CD4-positive, alpha-beta T cell treated with Interleukin-4 for 4 hours (primary cell): ENCODE measurements at regions not wholly inside any gene's neighbourhood (a gene's known extent, or its start where the extent isn't known, plus 50 kb on each side); places are given as distances from the start of the nearest gene placed in this dataset.

Experiments used
- DNase-seq: peaks from one replicate; pipeline ENCODE4 v3.0.0-alpha.2; 2020

DNA sequence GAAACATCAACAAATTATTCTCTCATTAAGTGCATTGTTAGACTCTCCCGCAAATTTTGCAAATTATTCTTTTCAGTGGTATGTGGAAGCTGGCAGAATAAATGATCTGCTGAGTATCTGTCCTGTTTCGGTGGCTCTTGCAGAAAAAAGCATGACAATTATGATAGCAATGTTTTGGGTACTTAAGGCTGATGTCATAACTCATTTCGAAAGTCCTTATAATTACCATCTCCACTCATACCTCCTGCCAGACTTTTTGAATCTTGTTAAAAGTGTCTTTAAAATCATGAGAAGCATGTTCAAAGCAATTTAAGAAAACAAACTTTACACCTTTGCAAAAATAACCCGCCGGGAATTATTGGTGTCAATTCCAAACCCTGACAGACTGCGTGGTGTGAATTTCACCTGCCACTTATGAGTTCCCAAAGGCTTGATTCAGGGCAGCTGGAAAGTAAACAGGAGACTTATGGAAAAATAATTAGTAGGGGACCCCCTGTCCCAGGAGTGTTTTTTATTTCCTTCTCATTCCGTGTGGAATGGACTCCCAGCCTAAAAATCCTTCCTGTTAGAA lies 87.6 kb upstream of the E2F3 start:
- no peak for DNase-seq

DNA sequence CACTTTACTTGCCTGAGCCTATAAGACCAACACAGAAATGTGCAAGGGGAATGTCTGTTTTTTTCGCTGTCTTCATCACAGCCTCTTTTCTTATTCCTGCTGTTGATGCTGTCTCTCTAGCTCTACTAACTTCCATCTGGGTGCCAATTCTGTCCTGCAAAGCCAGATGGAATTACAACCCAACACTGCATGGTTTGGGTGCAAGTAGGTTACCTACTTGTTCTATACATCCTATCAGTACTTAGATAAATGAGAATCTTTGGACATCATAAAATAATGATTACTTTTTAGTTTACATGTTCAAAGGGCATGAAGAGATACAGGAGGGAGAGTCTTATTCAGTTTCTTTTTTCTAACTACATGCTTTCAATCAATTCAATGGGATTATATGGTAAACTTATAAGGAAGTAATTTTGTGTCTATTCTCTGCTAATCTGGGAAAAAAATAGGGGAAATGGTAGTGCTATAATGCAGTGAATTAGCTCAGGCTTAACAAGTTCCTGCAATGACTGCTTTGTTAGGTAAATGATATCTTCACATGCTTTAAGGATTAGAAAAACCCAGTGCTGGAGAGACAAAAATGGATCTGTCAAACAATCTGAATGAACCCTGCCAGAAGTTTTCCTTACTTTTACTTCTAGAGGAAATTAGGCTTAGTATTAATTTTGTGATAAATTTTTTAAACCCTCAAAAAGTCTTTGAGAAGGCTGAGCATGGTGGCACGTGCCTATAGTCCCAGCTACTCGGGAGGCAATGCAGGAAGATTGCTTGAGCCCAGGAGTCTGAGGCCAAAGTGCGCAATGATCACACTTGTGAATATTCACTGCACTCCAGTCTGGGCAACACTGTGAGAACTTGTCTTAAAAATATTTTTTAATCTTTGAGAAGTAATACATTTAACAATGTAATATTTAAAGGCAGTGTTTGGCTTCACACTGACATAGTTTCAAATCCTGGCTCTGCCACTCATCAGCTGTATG lies 86.5 kb upstream of the E2F3 start:
- no peak for DNase-seq

DNA sequence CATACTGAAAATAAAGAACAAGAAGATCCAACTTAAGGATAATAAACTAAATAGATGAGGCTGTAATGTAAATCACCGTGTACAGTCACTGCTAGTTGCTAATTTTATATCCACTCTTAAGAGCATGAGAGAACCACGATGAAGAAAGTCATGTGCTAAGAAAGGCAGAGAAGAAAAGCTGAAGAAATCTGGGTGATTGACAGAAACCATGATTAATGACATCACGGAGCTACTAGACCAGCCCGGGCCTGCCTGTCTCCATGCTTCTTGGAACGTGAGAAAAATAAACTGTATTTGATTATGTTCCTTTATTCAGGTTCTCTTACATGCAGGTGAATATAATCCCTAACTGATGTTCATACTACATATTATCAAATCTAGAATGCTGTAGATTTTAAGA lies 84.2 kb upstream of the E2F3 start:
- no peak for DNase-seq

DNA sequence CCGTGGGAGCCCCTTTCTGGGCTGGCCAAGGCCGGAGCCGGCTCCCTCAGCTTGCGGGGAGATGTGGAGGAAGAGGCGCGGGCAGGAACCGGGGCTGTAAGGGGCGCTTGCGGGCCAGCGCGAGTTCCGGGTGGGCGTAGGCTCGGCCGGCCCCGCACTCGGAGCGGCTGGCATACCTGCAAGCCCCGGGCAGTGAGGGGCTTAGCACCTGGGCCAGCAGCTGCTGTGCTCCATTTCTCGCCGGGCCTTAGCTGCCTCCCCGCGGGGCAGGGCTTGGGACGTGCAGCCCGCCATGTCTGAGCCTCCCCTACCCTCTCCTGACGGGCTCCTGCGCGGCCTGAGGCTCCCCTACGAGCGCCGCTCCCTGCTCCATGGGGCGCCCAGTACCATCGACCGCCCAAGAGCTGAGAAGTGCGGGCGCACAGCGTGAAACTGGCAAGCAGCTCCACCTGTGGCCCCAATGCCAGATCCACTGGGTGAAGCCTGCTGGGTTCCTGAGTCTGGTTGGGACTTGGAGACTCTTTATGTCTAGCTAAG lies 82.8 kb upstream of the E2F3 start:
- DNase-seq = no peak

DNA sequence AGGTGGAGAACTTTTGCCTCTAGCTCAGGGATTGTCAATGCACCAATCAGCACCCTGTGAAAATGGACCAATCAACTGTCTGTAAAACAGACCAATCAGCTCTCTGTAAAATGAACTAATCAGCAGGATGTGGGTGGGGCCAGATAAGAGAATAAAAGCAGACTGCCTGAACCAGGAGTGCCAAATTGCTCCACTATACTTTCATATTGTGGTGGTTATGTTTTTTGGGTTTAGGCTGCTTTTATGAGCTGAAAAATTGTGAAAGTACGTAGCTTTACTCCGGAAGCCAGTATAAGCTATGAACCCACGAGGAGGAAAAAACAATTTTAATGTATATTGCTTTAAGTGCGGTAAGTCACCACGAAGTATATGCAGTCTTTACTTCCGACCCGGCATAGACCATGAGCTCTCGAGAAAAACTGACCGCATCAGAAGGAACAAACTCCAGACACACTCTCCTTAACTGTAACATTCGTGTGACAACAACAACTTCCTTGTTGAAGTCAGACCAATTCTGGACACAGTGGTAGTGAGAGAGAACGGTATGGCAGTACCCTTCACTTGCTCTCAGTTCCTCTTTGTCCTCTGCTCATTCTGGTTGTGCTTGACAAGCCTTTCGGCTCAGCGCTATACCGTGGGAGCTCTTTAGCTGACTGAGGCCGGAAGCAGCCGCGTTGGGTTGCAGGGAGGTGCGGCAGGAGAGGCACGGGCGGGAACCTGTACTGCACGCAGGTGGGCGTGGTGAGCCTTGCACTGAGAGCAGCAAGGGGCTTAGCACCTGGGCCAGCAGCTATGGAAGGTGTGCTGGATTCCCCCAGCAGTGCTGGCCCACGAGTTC lies 81.9 kb upstream of the E2F3 start:
- DNase-seq = peak; percentile 75

DNA sequence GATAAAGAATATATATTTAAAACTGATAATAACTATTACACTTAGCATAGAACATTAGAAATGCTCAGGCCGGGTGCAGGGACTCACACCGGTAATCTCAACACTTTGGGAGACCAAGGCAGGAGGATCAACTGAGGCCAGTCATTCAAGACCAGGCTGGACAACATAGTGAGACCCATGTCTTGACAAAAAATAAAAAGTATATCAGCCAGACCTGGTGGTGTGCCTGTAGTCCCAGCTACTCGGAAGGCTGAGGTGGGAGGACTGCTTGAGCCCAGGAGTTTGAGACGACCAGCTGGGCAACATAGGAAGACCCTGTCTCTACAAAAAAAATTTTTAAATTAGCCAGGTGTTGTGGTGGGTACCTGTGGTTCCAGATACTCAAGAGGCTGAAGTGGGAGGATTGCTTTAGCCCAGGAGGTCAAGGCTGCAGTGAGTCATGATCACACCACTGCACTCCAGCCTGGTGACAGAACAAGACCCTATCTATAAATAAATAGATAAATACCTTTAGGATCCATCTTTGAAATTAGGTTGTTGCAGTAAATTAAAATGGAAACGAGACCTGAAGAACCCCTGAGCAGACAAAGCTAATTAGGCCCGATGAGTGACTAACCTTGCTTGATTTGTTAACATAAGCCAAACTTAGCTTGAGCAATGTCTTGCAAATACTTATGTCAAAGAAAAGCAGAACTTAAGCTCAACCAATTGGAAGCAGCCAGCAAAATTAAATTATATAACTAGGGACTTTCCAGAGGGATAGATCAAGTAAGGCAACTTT lies 75.8 kb upstream of the E2F3 start:
- DNase-seq = peak; percentile 8

DNA sequence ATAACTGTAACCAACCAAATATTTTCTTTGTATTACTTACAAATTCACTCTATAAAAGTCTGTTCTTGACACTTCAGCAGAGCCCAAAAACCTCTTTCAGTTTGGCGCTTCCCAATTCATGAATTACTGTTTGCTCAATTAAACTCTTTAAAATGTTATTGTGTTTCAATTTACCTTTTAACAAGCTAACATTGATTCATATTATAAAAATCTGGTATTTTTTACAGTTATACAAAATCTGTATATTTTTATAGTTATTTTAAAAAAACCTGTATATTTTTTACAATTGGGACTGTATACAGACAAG lies 75.3 kb upstream of the E2F3 start:
- DNase-seq = no peak

DNA sequence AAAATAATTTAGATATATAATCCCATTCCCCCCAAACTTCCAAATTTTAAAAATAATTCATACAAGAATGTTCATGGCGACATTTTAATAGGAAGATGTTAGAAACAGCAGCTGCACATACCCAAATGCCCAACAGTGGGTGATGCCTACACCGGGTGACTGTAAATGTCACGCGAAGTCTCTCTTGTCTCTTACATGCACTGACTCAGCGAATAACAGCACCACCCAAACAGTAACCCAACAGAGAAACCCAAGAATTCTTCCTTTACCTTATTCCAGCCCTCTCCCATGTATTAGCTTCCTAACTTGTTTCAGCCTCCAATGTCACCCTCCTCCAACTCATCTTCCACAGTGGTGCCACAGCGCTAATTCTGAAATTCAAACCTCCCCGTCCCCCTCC lies 74.5 kb upstream of the E2F3 start:
- DNase-seq = no peak

DNA sequence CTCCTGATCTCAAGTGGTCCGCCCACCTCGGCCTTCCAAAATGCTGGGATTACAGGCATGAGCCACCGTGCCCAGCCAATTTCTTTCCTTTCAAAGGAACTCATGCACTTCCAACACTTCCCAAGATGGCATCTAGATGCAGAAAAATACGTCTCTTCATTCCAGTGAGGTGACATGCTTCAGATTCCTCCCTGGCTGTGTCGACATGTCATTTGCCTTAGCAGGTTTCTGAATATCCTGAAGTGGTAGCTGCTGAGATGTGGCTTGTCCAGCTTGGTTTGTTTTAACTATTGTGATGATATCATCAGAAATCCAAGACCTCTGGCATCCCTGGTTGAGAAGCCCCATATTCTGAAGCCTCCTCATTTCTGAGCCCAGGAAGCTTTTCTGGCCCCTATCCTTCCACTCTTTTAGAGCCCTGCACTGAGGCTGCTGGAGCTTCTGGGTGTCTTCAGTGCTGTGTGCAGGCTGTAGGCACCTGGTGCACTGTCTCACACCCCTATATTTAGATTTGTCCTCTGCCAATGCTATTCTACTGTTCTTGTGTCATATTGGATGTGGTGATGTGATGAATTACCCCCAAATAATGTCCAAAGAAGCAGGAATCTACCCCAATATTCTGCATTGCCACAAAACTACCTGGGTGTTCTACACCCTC lies 73.3 kb upstream of the E2F3 start:
- DNase-seq = no peak

DNA sequence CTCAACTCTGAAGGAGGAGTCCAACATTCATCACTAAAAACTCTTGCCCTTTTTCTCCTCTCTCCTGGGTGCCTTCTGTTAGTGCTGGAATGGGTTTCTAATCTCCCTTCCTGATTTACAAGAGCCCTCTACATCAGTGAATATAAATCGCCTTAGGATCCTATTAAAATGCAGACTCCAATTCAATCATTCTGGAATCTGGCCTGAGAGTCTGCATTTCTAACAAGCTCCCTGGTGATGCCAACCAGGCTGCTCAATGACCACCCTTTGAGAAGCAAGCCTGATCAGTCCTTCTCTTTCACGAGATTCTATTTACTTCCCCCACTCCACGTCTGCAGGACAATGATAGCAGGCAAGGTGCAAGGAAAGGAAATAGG lies 72.8 kb upstream of the E2F3 start:
- DNase-seq = no peak

DNA sequence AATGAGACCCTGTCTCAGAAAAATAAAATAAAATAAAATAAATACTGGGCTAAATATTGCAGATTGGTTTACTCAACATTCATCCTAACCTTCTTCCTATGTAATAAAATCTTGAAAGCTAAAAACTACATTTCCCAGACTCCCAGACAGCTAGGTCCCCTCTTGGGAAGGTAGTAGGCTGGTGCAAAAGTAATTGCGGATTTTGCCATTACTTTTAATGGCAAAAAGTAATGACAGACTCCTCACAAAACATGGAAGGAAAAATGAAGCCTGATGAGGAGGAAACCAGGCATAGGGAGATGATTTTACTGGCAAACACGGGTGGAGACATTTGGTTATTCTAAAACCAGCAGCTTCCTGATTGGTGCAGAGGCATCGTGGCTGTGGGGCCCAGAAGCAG lies 70.6 kb upstream of the E2F3 start:
- no peak for DNase-seq

DNA sequence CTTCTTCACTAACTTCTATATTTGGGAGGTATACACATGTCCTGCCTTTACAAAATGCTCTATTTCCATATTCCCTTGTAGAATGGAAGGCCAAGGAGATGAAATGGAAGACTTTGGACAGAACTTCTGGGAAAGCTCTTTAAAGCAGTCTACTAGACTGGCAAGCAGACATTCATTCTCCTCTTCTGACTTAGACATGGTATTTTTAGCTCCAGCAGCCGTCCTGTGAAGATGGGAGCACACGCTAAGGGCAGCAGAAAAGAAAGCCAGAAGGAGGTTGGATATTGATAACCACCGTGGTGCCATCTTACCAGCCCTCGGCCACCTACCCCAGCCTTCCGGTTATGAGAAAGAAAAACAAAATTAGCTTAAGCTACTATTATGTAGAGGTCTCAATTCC lies 70.1 kb upstream of the E2F3 start:
- no peak for DNase-seq

DNA sequence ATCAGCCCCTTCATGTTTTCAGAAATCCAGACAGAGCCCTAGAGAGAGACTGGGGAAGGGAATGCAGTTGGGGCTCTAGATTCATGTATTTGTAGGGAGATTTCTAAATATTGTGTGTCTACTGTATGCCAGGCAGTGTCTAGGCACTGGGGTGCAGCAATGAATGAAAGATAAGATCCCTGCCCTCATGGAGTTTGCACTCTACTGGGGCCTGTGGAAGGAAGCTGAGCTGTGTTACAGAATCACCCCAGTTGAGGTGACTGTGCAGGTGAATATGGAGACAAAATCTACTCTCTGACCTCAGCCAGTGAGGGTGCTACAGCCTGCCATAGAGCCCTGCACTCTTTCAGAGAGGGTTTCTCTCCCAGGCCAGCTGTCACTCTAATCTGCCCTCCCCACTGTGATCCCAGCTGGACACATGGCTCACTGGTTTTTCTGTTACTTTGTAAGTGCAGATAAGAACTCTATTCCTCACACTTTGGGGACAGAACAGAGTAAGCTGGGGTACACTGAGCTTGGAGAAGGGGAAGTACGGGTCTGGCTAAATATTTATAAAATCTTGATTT lies 69.2 kb upstream of the E2F3 start:
- DNase-seq = no peak

DNA sequence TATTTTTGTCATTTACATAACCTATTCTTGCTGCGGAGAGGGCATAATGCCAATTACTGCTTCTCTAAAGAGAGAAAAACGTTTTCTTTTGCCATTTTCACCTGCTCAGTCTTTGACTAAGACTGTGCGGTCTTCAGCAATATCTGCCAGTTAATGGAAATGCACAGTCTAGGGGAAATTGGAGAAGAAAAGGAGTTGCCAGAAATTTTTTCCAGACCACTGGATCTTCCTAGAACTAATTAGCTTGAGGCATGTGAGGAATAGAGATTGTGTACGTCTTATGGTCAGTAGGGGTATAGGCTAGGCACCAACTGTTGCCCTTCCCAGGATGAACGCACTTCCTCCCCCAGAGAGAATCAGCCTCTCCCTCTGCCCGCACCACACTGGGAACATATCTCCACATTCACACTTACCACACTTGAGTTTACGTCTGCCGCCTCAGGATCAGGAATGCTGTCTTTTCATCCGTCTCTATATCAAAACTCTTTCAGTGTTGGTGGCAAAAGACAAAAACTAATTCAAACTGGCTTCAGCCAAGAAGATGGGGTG lies 67.9 kb upstream of the E2F3 start:
- DNase-seq = no peak

DNA sequence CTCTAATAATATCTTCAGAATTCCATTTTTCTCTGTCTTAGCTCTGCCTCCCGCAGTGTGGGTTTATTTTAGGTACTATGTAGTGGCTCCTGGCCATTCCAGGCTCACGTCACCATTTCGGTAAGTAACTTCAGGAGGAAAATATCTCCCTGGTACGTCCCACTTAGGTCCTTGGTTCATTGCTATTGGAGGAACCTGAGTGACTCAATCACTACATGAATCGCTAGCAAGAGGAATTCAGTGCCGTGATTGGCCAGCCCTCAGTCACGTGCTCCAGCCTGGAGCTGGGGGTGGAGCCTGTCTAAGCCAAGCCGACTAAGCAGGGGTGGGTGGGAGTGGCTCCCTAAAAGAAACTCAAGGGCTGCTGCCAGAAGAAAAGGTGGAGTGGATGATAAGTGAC lies 67.3 kb upstream of the E2F3 start:
- no peak for DNase-seq

DNA sequence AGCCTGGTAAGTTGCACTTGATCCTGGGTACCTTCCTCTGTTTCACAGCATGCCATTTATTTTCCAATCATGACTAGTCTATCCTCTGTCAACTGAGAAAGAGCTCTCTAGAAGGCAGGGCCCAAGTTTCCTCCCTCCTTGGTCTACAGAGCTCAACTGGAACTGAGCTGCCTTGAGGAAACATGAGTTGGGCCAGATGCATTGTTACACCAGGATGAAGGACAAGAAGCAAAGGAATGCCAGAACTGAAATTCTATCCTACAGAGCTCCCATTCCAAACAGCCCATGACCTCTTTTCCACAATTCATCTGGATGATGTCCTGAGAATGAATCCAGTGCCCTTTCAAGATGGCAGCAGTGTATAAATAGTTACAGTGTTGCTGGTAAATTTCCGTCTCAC lies 66.7 kb upstream of the E2F3 start:
- no peak for DNase-seq

DNA sequence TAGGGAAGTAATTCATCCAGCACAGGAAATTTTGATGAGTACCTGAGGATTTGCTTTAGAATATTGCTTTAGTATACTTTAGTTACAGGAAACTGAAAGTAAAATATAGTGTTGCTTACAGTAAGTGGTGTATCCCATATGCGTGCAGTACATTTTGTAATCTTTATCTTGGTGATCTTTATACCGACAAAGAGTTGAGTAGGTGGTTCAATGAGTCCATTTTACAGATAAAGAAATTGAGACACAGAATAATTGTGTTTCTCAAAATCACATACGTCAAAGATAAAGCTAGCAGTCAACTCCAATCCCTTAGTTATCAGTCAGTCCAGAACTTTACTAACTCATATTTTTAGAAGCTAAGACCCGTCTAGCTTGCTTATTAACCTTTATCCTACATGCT lies 65.8 kb upstream of the E2F3 start:
- peak; percentile 11 for DNase-seq

DNA sequence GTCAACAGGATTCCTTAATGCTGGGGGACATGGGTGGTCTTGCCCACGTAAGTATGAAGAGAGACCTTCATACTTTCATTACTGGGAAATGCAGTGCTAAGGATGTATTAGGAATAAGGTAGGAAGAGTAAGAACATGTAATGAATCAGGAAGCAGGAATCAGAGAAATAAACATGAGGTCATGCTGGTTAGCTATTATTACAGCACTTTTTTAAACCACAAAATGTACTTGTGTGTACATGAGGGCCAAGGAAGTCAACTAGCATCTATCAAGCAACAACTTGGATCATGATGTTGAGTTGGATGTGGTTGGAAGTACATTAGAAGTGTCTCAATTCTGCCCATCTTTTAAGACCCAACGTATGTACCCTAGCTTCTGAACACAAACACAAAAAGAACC lies 63.5 kb upstream of the E2F3 start:
- no peak for DNase-seq

DNA sequence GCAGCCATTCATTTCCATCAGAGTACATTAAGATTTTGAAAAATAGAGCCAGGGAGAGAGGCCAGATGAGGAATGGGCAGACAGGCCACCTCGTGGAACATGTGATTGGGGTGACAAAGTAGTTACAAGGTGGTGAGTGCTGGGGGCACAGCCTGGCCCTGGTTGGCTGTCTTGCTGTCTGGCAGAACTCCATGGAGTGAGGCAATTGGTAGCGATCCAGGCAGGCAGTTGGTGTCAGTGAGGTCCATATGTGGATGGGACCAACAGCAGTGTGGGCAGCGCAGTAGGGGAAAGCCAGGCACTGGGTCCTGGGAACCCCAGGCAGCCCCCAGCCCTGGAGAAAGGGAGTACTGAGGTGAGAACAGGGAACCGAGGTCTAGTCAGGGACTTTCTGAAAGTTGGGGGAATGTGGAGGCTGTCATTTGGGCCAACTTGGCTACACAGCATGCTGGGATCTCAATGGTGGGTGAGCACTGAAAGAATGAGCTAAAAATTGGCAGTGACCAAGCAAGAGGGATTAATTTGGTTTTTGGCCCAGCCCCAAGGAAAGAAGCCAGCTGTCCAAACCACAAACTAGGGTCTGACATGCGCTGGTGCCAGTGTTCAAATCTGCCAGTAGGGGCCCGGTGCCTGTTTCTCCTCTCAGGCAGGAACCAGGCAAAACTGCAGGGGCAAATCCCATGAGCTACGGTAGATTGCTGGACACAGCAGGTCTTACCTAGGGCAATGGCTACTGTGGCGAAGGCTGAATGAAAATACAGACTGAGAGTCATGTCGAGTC lies 61.4 kb upstream of the E2F3 start:
- DNase-seq = no peak

DNA sequence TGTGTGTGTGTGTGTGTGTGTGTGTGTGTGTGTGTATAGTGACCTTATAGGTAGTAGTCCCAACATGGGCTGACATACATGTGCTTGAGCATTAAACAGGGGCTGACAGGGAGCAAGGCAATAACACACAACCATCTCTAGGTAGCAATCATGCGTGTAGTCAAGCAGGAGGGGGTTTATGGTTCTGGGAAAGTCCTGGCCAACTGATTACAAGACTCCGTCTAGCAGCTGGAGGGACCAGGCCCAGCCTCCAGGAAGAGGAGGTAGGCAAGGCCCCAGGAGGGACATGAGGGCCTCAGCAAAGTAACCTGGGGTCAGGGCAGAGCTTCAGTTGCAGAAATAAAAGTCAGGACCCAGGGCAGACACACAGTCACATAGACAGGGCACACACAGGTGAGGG lies 60.6 kb upstream of the E2F3 start:
- no peak for DNase-seq

DNA sequence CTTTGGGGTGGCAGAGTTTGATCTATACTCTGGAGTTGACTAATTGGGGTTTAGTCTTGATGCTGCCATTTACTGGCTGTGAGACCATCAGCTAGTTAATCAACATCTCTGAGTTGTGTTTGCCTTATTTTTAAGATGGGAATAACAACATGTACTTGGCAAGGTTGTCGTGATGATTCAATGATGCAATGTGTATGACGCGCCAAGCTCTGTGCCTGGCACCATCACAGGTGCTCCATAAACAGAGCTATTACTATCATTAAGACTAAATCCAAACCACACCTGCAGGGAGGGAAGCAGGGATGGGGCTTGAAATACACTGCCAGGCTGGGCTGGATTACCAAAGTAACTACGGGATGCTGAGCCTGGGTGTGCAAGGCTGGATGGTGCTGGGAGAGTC lies 60.1 kb upstream of the E2F3 start:
- no peak for DNase-seq
